ENCODE measurements at regions not wholly inside any gene's neighbourhood (a gene's known extent, or its start where the extent isn't known, plus 50 kb on each side); places are given as distances from the start of the nearest gene placed in this dataset.

GRCh38 chr10:14385596-14386593 is 55.2 kb upstream of the FRMD4A start:
- peak; percentile 10 for DNase-seq

- DNase-seq: no peak
These were observed 54.2 kb upstream of the FRMD4A start for GRCh38 chr10:14384915-14385314.

GRCh38 chr10:14384116-14384730 is 53.5 kb upstream of the FRMD4A start:
- no peak for DNase-seq

- DNase-seq: no peak
These were observed 52.5 kb upstream of the FRMD4A start for GRCh38 chr10:14383266-14383665.

- DNase-seq: no peak
These were observed 51.8 kb upstream of the FRMD4A start for GRCh38 chr10:14382531-14382930.

- peak; percentile 46 for DNase-seq
These were observed 51.3 kb upstream of the FRMD4A start for GRCh38 chr10:14382022-14382421.

GRCh38 chr10:14381475-14381874 is 50.8 kb upstream of the FRMD4A start:
- DNase-seq: no peak

- DNase-seq: no peak
These were observed 50.0 kb upstream of the FRMD4A start for GRCh38 chr10:14380746-14381145.

Measured in CD4-positive, alpha-beta T cell treated with Interleukin-17A for 4 hours (primary cell).